HG03097 (cell line): ENCODE measurements at regions not wholly inside any gene's neighbourhood (a gene's known extent, or its start where the extent isn't known, plus 50 kb on each side); places are given as distances from the start of the nearest gene placed in this dataset.
A peak's percentile ranks its signal among the peaks of the same experiment; 100 is the strongest.
"Not testable (repeated sequence)": the region's sequence is repeated elsewhere in the genome, so short reads cannot be mapped to it uniquely, and the experiment has no call there.

Experiments used
- ATAC-seq: cut with Tn5 transposase; IDR thresholded peaks from one replicate; pipeline ENCODE4 v1.9.1; 2021; ENCODE audit not compliant: unreplicated experiment, low FRiP score

GRCh38 chr6:141526985-141527384 lies 605.7 kb upstream of the GJE1 start:
- no peak for ATAC-seq

- no peak for ATAC-seq
Observed at GRCh38 chr6:141521440-141521839, 611.3 kb upstream of the GJE1 start.

- ATAC-seq: no peak
Observed at GRCh38 chr6:141513830-141514229, 618.9 kb upstream of the GJE1 start.

GRCh38 chr6:141510803-141511202 lies 621.9 kb upstream of the GJE1 start:
- ATAC-seq: no peak

GRCh38 chr6:141506062-141506461 lies 626.7 kb upstream of the GJE1 start:
- ATAC-seq: not testable (repeated sequence)

GRCh38 chr6:141504318-141504717 lies 628.4 kb upstream of the GJE1 start:
- not testable (repeated sequence) for ATAC-seq

GRCh38 chr6:141501616-141502015 lies 631.1 kb upstream of the GJE1 start:
- no peak for ATAC-seq

GRCh38 chr6:141498977-141499376 lies 633.7 kb upstream of the GJE1 start:
- no peak for ATAC-seq

- ATAC-seq: no peak
Observed at GRCh38 chr6:141492521-141493284, 640.0 kb upstream of the GJE1 start.

GRCh38 chr6:141491684-141492083 lies 641.0 kb upstream of the GJE1 start:
- ATAC-seq: no peak

GRCh38 chr6:141490982-141491381 lies 641.7 kb upstream of the GJE1 start:
- no peak for ATAC-seq

GRCh38 chr6:141488488-141488887 lies 644.2 kb upstream of the GJE1 start:
- peak; percentile 34 for ATAC-seq

GRCh38 chr6:141486942-141487341 lies 645.8 kb upstream of the GJE1 start:
- no peak for ATAC-seq

GRCh38 chr6:141484711-141485110 lies 648.0 kb upstream of the GJE1 start:
- peak; percentile 80 for ATAC-seq

- ATAC-seq: peak; percentile 94
Observed at GRCh38 chr6:141483598-141484061, 649.1 kb upstream of the GJE1 start.

- no peak for ATAC-seq
Observed at GRCh38 chr6:141482796-141483597, 649.7 kb upstream of the GJE1 start.

- no peak for ATAC-seq
Observed at GRCh38 chr6:141475259-141475658, 657.5 kb upstream of the GJE1 start.

- ATAC-seq: no peak
Observed at GRCh38 chr6:141472162-141472928, 660.4 kb upstream of the GJE1 start.

GRCh38 chr6:141470810-141471209 lies 661.9 kb upstream of the GJE1 start:
- ATAC-seq: no peak

GRCh38 chr6:141467881-141468280 lies 664.8 kb upstream of the GJE1 start:
- no peak for ATAC-seq

GRCh38 chr6:141467041-141467440 lies 665.7 kb upstream of the GJE1 start:
- no peak for ATAC-seq
